Body of pancreas (tissue), 4 donors: ENCODE measurements at regions not wholly inside any gene's neighbourhood (a gene's known extent, or its start where the extent isn't known, plus 50 kb on each side); places are given as distances from the start of the nearest gene placed in this dataset.

Experiments used
- POLR2A ChIP-seq, 3 donors: fragments of 450-650 bp; IDR thresholded peaks; one replicate each; pipeline ENCODE4 v1.6.1; 2016; ENCODE audit warnings: antibody characterized with exemption in 3 of 3, mild to moderate bottlenecking in 2 of 3
- TF ChIP-seq, protein P1 (sequence below), 7 experiments: fragments of 450-650 bp in 4 of 7; fragments of 200-600 bp in 3 of 7; sonication (generic) in 3 of 7; IDR thresholded peaks; one replicate each; pipeline ENCODE4 v1.5.1; 2016 to 2019; ENCODE audit warnings: antibody characterized with exemption in 7 of 7

- no peak for TF ChIP-seq POLR2A (IDR thresholded peaks at IDR 0.05)
- TF ChIP-seq, protein P1, sequence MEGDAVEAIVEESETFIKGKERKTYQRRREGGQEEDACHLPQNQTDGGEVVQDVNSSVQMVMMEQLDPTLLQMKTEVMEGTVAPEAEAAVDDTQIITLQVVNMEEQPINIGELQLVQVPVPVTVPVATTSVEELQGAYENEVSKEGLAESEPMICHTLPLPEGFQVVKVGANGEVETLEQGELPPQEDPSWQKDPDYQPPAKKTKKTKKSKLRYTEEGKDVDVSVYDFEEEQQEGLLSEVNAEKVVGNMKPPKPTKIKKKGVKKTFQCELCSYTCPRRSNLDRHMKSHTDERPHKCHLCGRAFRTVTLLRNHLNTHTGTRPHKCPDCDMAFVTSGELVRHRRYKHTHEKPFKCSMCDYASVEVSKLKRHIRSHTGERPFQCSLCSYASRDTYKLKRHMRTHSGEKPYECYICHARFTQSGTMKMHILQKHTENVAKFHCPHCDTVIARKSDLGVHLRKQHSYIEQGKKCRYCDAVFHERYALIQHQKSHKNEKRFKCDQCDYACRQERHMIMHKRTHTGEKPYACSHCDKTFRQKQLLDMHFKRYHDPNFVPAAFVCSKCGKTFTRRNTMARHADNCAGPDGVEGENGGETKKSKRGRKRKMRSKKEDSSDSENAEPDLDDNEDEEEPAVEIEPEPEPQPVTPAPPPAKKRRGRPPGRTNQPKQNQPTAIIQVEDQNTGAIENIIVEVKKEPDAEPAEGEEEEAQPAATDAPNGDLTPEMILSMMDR (IDR thresholded peaks at IDR 0.05) = no peak
These were observed 1535.3 kb upstream of the PCDH10 start for GRCh38 chr4:131613824-131614216.
